GM18870 (cell line): ENCODE measurements at regions not wholly inside any gene's neighbourhood (a gene's known extent, or its start where the extent isn't known, plus 50 kb on each side); places are given as distances from the start of the nearest gene placed in this dataset.

Experiments
- ATAC-seq: cut with Tn5 transposase; IDR thresholded peaks from one replicate; pipeline ENCODE4 v1.9.1; 2021; ENCODE audit warnings: moderate library complexity; ENCODE audit not compliant: unreplicated experiment

DNA sequence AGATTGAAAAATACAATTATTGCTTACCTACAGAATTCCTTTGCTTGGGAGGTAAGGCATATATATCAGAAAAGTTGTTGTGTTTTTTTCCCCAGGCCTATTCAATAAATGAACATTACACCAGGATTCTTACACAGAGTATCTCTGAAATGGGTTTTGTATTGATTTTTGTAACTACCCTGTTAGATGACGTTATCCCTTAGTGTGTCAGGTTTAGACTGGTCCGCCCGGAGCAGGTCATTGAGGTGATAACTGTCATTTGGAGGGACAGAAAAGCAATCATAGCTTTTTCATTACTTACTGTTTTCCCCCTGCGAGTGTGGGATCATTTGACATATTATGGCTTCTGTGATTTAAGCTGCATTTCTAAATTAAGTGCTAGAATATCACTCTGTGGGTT is 715.2 kb upstream of the ADAMTS16 start:
- no peak for ATAC-seq

DNA sequence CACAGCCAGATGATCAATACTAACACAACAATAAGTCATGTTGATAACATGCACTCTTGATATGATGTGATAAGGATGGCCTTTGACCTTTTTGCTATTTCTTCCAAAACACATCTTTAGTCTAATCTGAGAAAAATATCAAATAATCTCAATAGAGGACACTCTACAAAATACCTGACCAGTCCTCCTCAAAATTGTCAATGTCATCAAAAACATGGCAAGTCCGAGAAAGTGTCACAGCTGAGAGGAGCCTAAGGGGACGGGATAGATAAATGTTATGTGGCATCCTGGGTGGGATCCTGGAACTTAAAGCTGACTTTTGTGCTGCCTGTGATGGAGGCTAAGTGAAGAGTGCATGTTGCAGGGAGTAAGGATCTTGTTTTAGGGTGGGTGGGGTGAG is 699.6 kb upstream of the ADAMTS16 start:
- ATAC-seq, result no peak

DNA sequence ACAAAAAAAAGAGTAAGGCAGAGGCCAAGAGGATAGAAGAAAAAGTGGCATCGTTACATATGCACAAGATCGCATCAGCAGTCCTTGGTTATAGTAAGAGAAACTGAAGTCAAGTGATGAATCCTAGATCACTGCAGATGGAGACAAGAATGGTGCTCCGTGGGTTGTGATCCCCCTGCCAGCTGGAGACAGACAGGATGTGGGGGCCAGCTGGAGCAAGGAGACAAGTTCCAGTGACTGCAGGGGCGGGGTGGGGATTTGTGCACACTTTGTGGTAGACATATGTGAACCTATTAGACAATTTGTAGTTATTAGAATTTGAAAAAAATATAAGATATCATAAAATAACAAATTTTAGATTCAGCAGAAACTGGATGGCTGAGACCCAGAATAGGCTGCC is 697.9 kb upstream of the ADAMTS16 start:
- ATAC-seq, result no peak

DNA sequence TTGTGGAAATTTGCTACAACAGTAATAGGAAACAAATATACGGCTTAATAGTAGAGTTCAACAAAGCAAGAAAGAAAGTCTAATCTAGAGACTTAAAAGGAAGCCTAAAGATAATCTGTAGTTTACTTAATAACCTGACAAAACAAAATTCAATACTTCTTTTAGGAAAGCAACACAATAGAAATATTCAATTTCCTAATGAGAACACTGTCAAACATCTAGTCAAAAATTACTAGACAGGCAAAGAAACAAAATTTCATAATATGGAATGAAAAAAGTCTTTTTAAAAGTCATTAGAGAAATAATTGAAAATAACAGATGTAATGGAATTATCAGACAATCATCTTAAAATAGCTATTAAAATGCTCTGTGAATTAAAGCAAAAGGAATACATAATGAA is 692.5 kb upstream of the ADAMTS16 start:
- no peak for ATAC-seq

DNA sequence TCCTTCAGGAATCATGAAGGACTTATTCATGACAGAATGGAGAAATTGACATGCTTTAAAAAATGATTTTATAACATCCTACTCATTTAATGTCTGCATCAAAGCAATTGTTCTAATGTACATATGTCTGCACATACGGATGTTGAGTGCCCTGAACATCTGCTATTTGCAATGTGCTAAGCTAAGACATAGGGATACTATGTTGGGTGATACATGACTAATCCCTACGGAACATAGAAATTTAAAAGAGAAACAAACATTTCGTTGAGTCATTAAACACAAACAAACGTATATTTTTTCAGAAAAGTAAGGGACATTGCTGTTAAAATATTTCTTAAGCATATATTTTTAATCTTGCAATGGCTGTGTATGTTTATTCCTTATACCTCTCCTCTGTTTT is 686.5 kb upstream of the ADAMTS16 start:
- ATAC-seq, result no peak

DNA sequence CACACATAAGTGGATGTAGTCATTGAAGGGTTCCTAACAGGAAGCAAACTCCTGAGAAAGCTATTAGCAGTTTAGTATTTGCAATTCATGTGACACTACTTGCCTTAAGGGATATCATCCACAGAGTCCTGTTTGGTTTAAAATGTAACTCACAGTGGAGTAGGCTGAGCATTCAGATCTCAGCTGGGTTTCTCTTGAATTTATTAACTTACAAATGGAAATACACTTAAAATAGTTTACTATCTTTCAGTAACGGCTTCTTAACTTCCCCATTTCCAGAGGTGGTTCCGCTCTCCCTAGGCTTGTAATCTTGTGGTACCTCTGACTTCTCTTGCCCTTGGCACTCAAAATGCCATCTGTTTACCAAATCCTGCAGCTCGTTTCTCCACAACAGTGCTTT is 660.7 kb upstream of the ADAMTS16 start:
- no peak for ATAC-seq

DNA sequence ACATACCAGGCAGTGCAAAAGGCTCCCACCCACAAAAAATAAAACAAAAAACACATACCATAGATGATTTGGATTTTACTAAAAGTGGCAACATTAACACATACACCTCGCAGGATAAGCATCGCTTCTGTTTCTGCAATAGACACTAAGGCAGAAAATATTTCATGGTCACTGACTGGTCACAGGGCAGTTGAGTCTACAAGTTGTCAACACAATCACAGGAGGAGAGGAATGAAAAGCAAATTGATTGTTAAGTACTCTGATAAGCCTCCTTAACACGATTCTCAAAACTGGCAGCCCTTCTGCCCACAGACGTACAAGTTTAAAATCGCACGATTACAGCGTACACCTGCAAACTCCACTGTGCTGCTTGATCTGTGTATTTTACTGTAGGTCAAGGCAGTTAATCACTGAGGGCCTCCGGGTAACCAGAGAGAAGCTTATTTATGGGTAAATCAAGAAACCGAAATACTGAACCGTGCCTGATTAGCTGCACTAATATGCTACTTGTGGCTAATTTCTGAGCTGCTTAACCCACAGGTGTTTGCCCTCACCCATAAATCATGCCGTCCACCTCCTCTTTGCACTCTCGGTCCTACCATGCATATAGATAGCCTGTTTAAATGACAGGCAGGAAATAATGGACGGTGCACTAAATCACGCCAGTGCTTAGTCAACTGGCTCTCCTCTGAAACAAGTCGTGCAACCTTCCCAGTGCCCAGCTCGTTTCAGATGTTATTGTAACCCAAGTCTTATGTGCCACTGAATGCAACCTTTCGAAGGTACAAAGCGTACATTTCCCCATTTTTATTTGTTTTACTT is 659.4 kb upstream of the ADAMTS16 start:
- no peak for ATAC-seq

DNA sequence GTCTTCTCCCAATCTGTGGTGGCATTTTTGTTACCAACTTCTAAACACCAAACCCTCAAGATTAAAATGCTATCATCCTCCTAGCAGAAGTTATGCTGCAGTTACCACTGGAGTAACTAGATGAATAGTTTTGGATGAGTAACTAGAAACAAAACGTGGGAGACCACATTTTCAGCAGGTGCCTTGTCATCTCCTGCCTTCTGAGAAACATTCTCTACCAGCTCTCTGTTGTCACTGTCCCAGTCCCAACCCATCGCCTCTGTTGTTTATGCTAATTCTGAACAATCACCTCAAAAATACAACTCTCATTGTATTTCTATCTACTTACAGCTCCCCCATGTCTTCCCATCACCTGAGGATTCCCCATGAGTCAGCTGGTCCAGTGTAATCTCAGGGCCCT is 652.5 kb upstream of the ADAMTS16 start:
- no peak for ATAC-seq

DNA sequence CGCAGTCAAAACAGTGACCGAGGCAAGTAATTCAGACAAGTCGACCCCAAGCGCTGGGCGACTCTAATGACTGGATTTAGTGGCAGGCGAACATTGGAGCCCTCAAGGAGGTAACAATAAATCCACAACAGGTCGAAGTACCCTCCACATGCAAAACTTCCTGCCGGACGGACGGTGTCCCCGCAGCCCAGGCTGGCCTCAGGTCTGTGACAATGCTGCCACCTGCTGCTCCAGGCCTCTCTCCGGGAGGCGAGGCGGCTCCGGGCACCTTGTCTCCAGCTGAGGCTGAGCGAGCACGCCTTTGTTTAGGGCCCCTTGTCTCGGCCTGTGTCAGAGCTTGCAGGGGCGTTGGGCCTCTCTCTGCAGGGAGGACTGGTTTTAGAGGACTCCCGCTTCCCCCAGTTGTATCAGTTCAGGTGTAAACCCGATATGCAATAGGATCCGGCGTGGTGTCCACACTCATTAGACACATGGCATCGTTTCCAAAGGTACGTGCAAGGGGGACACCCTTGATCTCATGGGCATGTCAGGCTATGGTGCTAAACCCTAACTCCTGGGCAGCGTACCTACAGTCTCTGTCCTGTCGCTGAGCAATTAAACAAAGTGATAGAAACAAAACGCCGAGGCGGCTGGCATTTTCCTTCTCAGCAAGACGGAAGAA is 628.0 kb upstream of the ADAMTS16 start:
- ATAC-seq, result no peak

DNA sequence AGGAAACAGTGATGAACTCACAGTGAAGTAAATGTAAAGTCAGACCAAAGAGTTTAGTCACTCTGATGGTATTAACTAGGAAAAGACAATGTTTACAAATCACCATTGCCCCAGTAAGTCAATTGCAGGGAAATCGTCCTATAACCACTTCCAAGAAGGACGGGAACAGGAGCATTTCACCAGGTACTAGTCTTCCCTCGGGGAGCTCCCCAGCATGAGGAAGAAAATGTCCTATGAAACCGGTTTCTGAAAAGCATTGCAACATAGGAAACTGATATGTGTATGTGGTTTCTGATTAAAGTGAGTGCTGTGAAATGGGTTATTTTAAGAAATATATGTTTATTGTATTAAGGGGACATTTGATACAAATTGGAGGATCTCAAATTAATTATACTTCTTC is 626.7 kb upstream of the ADAMTS16 start:
- no peak for ATAC-seq

DNA sequence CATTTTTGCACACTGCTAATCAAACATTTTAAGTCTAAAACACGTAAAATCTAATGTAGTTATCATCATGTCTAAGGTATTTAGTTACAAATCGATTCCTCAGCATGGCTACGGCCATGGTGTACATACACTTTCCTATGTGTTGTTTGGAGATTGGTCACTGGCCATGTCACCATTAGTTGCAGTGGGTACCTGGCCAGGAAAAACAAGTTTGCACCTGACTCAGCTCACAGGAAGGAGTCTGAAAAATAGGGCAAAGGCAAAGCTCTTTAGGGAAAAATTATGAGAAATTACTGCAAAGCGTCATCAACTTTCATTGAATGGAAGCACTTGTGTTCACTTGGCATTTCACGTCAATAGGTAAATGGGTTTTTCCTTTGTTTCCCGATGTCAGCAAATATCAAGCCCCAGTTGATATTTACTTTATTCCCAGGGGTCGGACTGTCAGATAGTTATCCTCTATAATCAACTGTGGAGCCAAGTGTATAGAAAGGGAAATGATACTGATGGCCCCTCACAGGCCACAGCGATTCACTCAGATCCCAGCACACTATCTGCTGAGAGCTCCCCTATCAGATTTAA is 626.0 kb upstream of the ADAMTS16 start:
- ATAC-seq, result no peak

DNA sequence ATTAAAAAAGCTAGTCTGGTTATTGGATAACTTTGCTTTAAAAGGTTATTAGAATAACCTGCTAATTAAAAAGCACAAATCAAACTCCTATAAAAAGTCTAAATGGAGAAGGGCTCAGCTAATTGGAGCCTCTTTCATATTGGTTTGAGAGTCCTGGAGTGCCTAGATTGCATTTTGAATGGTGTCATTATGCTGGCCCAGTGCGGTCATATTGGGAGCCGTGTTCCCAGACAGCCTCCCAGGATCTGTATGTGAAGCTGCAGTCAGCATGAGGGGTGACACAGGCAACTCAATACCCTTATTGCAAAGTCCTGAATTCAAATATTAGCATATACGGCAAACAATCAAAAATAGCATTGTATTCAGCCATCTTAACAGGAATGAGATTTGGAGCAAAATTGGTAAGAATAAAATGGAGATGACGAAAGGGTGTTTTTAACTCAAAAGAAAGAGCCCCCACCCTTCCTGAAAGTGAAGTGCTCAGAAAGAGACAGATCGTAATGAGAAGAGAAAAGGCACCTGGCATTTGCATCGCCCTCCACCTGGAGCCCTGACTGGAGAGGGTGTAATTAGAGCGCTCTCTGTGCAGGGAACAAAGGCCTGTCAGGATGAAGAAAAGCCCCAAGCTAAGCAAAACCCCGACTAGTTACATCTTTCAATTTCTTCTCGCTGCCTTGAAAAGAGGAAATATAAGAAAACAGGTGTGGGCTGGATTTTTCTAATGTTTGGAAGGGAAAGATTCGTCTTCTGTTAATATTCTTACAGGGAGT is 621.0 kb upstream of the ADAMTS16 start:
- ATAC-seq, result no peak

DNA sequence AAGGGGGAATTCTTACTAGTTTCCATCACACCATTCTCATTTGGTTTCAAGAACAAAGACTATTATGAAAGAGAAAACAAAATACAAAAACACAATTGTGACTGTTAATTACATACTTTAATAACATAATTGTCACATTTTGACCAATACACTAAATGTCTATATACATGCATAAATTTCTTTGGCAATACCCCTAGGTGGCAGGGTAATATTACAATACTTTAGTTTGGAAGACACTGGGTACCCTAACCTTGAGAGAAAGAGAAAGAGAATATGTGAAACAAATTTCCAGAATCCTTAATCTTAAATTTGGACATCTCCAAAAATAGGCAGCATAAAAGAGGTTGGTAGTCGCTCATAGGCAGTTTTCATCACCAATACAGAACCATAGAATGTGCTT is 619.6 kb upstream of the ADAMTS16 start:
- ATAC-seq, result no peak

DNA sequence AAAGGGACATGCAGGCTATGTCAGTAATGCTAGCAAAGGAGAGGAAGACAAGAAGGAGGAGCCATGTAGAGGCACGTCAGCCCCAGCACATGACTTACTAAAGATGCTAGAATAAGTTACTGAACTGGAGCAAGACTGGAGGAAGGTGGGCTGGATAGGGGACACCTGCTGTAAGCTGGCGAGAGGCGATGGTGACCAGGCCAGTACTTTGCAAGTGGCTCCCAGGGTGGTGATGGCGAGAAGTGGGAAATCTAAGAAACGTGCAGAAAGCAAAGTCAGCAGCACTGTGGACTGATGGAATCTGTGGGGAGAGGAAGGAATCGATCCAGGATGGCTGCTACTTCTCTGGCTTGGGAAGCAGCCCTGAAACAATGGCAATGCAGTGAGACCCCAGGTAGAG is 617.1 kb upstream of the ADAMTS16 start:
- no peak for ATAC-seq

DNA sequence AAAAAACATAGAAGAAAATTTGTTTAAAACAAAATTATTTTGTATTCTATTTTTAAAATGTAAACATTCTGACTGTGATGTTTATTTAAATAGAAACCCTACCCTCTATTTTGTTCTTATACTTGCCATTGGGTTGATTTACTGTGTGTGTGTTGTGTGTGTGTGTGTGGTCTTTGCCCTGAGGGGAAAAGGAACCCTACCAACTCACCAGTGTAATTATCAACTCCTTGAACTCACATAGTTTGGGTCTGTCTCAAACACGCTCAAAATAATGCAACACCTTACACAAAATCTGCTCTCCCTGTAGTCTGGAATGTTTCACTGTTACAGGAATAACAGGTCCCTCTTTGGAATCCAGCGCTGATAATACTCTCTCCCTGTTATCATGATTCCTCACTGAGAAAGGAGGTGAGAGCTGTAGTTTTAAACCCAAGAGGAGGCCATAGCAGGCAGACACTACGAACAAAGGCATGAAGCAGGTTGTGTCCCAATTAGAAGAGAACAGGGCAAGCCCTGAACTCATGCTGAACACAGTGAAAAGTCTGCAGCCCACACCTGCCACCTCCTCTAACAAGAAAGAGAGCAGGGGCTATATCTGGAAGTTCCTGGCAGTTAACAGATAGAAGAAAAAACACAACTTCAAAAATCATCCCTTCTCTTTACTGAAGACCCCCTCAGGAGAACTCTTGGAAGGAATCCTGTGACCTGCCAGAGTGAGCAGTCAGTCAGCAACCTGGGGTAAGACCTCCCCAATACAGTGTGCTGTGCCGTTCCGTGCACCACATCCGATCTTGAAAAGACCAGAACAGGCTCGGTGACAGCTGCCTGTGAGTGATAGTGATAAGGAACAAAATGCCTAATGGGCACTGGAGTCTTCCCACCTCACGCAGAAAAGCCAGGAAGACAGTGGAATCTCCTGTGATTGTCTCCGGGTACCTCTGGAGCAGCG is 608.1 kb upstream of the ADAMTS16 start:
- no peak for ATAC-seq

DNA sequence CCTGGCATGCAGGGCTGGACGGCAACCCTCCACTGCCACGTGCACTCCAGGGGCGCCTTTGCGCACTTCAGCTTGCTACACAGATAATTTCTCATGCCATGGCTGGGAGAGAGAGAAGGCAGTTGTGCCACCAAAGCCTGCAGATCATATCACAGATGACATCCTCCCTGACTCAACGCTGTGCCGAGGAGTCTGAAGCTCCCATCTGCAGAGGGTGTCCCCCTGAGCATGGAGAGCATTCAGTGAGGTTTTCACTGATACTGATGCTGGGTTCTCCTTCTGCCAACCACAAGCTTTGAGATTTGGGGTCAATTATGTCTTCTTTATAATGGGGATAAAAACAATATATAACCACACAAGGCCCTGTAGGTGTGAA is 607.4 kb upstream of the ADAMTS16 start:
- no peak for ATAC-seq

DNA sequence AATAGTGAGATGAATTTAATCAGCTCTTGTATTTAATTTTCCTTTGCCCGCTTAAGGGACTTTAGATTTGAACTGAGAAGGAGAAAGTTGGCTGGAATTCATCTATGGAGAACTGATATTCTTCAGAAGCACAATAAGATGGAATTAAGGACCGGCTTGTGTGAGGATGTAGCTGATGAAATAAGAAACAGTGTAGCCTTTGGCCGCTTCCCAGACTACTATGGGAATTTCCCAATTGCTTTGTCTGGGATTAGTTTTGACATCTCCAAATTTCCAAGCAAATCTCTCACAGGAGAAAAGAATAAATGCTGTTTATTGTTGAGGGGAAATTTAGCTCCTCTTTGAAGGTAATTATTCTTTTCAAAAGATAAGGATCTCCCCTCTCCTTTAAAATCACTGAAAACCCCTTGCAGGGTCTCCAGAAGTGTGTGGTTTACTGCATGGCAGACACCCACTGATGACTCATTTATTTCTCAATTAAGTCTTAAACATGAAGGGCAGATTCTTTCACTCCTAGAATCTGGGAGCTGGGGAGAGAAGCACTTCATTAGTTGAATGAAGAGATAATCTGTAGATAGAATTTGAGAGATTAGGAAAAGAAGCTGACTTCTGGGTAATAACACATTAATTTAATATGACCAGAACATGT is 606.5 kb upstream of the ADAMTS16 start:
- no peak for ATAC-seq

DNA sequence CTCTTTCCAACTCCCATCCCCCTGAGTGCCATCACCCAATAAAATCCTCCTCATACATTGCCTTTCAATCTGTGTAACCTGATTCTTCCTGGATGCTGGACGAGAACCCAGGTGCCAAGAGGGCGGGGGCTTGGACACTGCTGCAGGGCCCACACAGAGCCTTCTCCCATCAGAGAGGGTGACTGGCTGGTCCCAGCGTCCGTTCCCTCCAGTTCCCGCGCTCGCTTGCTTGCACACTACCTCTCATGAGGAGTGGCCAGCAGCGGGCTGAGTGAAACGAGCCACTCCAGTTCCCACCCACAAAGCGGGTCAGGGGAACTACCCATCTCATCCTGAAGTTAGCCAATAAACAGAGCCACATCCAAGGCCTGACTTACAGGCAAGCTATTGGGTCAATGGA is 602.6 kb upstream of the ADAMTS16 start:
- ATAC-seq, result no peak

DNA sequence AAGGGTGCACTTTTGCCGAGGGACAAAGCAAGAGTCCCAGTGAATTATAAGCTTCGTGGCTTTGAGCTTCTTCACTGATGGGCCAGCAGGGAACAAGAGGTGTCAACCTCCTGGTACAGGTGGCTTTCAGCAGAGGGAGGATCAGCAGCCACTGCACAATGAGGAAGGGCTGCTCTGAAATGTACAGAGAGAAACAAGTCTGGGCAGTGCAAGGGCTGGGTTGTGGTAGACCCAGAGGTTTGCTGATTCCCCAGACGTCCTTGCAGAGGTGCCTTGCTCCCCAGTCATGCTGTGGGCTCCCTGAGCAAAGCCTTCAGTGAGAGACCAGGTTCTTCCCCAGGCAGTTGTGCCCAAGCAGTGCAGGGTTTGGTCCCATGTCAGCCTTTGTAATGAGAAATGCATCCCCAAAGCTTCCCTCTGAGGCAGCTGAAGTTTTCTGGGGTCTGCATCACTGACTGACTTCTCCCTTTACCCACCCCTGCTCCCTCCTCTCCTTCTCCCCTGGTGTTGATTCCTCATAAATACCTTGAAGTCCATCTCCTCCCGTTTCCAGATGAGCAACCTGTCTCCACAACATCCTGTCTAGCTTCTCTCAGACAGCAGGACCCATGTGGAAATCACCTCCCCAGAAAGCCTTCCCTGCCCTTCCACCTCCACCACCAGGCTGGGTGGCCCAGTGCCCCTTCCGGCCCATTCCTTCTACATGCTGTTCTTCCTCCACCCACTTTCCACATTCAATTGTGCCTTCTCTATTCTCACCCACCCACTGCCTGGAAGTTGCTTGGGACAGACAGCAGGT is 599.6 kb upstream of the ADAMTS16 start:
- no peak for ATAC-seq
